CD14-positive monocyte (primary cell): ENCODE measurements at regions not wholly inside any gene's neighbourhood (a gene's known extent, or its start where the extent isn't known, plus 50 kb on each side); places are given as distances from the start of the nearest gene placed in this dataset.

Source experiments
- DNase-seq, 3 donors: peaks; one replicate each; pipeline ENCODE4 v3.0.0-alpha.2; 2011 to 2022
- H2AFZ ChIP-seq: 2 replicates; pipeline ENCODE4 v1.6.0; 2012; ENCODE audit warnings: mild to moderate bottlenecking, low read depth, low read length, inconsistent platforms; ENCODE audit not compliant: insufficient read depth, poor library complexity, severe bottlenecking
- H3K27ac ChIP-seq, 2 donors: 1 replicate in 1 of 2; 2 replicates in 1 of 2; pipeline ENCODE4 v1.5.1; 2012 to 2013; ENCODE audit warnings: low read length in 2 of 2, control low read depth in 1 of 2, inconsistent platforms in 1 of 2, low read depth in 1 of 2, mild to moderate bottlenecking in 1 of 2
- H3K27me3 ChIP-seq, 2 donors: one replicate each; pipeline versions ENCODE4 v1.6.0 to v1.6.1; 2011 to 2013; ENCODE audit warnings: low read length in 2 of 2; ENCODE audit not compliant: control insufficient read depth in 2 of 2, insufficient read depth in 2 of 2
- H3K36me3 ChIP-seq, 2 donors: replicated peaks in 1 of 2; 1 replicate in 1 of 2; 2 replicates in 1 of 2; pipeline versions ENCODE4 v1.5.1 to v1.6.1; 2012 to 2013; ENCODE audit warnings: low read length in 2 of 2, control low read depth in 1 of 2, inconsistent platforms in 1 of 2, mild to moderate bottlenecking in 1 of 2; ENCODE audit not compliant: insufficient read depth in 2 of 2, control insufficient read depth in 1 of 2
- H3K4me1 ChIP-seq, 2 donors: 1 replicate in 1 of 2; 2 replicates in 1 of 2; pipeline versions ENCODE4 v1.5.1 to v1.6.1; 2012 to 2013; ENCODE audit warnings: low read length in 2 of 2, control low read depth in 1 of 2, inconsistent platforms in 1 of 2, mild to moderate bottlenecking in 1 of 2, moderate library complexity in 1 of 2; ENCODE audit not compliant: insufficient read depth in 2 of 2, control insufficient read depth in 1 of 2
- H3K4me2 ChIP-seq: replicated peaks from 2 replicates; pipeline ENCODE3; 2012; ENCODE audit warnings: low read length, moderate library complexity, mild to moderate bottlenecking; ENCODE audit not compliant: poor library complexity, severe bottlenecking; ENCODE audit errors: extremely low read depth
- H3K4me3 ChIP-seq, 3 experiments: fragments of 200-600 bp in 1 of 3; sonication (generic) in 1 of 3; replicated peaks in 1 of 3; 1 replicate in 2 of 3; 2 replicates in 1 of 3; pipeline ENCODE4 v1.5.1; 2011 to 2013; ENCODE audit warnings: low read length in 3 of 3, mild to moderate bottlenecking in 3 of 3, control low read depth in 2 of 3, low read depth in 2 of 3, inconsistent platforms in 1 of 3, moderate library complexity in 1 of 3
- H3K79me2 ChIP-seq: 2 replicates; pipeline ENCODE4 v1.6.0; 2012; ENCODE audit warnings: mild to moderate bottlenecking, control low read depth, inconsistent platforms, low read length, moderate library complexity; ENCODE audit not compliant: insufficient read depth
- H3K9ac ChIP-seq: 2 replicates; pipeline ENCODE4 v1.6.0; 2017; ENCODE audit warnings: low read length, mild to moderate bottlenecking; ENCODE audit not compliant: insufficient read depth, poor library complexity, severe bottlenecking
- H3K9me3 ChIP-seq, 2 donors: replicated peaks in 1 of 2; 1 replicate in 1 of 2; 2 replicates in 1 of 2; pipeline versions ENCODE4 v1.5.1 to v1.6.1; 2012 to 2013; ENCODE audit warnings: low read length in 2 of 2, control low read depth in 1 of 2; ENCODE audit not compliant: control insufficient read depth in 1 of 2, insufficient read depth in 1 of 2
- H4K20me1 ChIP-seq: 2 replicates; pipeline ENCODE4 v1.6.0; 2012; ENCODE audit warnings: mild to moderate bottlenecking, low read length, control low read depth, moderate library complexity; ENCODE audit not compliant: insufficient read depth
- H3K27ac Mint-ChIP-seq, 7 donors: one replicate each; pipeline ENCODE4 v1.8.0; 2020; ENCODE audit warnings: mild to moderate bottlenecking in 7 of 7, mixed read lengths in 7 of 7, moderate library complexity in 6 of 7, inconsistent platforms in 2 of 7
- H3K27me3 Mint-ChIP-seq, 3 donors: one replicate each; pipeline ENCODE4 v1.8.0; 2021 to 2022; ENCODE audit warnings: low read depth in 3 of 3, mild to moderate bottlenecking in 3 of 3, mixed read lengths in 3 of 3, moderate library complexity in 3 of 3, inconsistent platforms in 1 of 3
- H3K36me3 Mint-ChIP-seq, 2 donors: one replicate each; pipeline ENCODE4 v1.8.0; 2020; ENCODE audit warnings: mixed read lengths in 2 of 2, inconsistent platforms in 1 of 2, mild to moderate bottlenecking in 1 of 2
- H3K4me1 Mint-ChIP-seq: one replicate; pipeline ENCODE4 v1.8.0; 2020; ENCODE audit warnings: mild to moderate bottlenecking, mixed read lengths
- H3K4me3 Mint-ChIP-seq, 2 donors: one replicate each; pipeline ENCODE4 v1.8.0; 2020; ENCODE audit warnings: mild to moderate bottlenecking in 2 of 2, mixed read lengths in 2 of 2, moderate library complexity in 1 of 2
- H3K9me3 Mint-ChIP-seq, 7 donors: one replicate each; pipeline ENCODE4 v1.8.0; 2020 to 2022; ENCODE audit warnings: mixed read lengths in 7 of 7, mild to moderate bottlenecking in 6 of 7, moderate library complexity in 6 of 7, inconsistent platforms in 2 of 7
- WGBS: methylation state at CpG from one replicate; pipeline ENCODE4 v1.1.5; 2013; ENCODE audit warnings: missing lambda C conversion rate; ENCODE audit not compliant: insufficient coverage; 5-methylcytosine and 5-hydroxymethylcytosine counted together
- intact Hi-C, 2 donors: fragments of 100-400 bp; cut with micrococcal nuclease; formaldehyde crosslinking; loops; one replicate each; pipeline versions ENCODE4 v1.15.0 to v1.15.1; 2023
- TF ChIP-seq, protein P1 (sequence below): fragments of 200-600 bp; IDR thresholded peaks from one replicate; pipeline ENCODE4 v1.8.0; 2022; ENCODE audit warnings: antibody characterized with exemption, mild to moderate bottlenecking

DNA sequence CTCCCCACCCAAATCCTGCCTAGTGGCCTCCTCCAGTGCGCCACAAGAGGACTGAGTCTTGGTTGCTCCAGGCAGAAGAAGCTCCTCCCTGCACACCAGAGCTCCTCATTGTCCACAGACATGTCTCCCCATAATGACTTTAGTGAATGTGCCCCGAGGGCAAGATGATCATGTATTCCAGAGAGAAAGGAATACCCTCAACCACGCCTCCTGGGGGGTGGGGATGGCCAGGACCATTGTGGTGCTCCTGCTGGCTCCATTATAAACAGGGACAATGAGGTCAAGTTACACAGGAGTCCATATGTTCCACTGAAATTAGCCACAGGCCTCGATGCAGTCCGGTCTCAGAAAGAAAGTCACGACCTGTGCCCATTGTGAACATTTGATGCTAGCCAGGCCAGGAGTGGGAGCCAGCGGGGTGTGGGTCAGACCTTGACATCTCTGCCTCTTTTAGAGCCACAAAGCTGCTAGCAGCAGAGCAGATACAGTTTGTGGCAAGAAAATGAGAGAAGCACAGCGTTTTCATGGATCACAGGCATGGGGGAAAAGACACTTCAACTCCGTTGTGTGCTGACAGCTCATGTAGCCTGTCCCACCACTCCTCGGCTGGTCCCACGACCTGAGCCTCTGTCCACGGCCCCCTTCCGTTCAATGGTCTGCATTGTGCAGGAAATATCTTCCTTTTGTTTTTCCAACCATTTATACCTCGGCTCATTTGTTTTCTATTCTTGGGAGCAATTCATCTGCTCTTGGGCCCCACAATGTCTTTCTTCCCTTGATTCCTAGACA is 70.7 kb upstream of the FZD7 start:
- H4K20me1 ChIP-seq, result no peaks in the 10 kb centered on the region

DNA sequence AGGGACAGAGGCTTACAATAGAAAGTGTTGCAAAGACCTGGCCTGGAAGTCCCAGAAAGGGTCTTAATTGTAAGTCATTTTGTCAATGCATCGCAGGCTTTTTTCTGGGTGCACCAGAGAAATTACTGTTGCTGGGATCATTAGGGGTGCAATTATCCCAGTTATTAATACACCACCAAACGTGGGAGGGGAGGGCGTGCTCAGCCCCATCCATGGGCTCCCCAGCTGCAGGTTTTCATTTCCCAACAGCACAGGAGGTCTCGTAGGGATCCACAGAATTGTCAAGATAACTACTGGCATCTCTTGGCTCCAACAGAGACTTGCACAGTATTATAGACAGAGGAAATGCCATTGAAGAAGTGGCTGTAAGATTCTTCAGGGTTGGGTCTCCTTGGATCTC is 69.6 kb upstream of the FZD7 start:
- Histone ChIP-seq H2AFZ (no peak overlapping the region), H4K20me1 (no peaks in the 10 kb centered on the region), H3K9me3 (no peaks in the 10 kb centered on the region), H3K36me3 (no peaks in the 10 kb centered on the region), H3K4me2 (no peak overlapping the region), H3K79me2 (no peaks in the 10 kb centered on the region), H3K27me3 (no peaks in the 10 kb centered on the region), H3K9ac (no peak overlapping the region), H3K27ac (no peak overlapping the region), H3K4me3 (no peak overlapping the region), H3K4me1 (no peaks in the 10 kb centered on the region)
- Mint-ChIP-seq H3K9me3 (peaks cover 0 to 4% (median 0%) of the 10 kb centered on the region in 7 donors), H3K27ac (no peak overlapping the region), H3K27me3 (peaks cover 0 to 4% (median 0%) of the 10 kb centered on the region in 3 donors), H3K4me3 (no peak overlapping the region), H3K4me1 (peaks cover 13% of the 10 kb centered on the region), H3K36me3 (no peaks in the 10 kb centered on the region)
- DNase-seq, result no peak
- WGBS, result 93% methylated on average over 3 of the region's 4 CpGs
- TF ChIP-seq, protein P1, sequence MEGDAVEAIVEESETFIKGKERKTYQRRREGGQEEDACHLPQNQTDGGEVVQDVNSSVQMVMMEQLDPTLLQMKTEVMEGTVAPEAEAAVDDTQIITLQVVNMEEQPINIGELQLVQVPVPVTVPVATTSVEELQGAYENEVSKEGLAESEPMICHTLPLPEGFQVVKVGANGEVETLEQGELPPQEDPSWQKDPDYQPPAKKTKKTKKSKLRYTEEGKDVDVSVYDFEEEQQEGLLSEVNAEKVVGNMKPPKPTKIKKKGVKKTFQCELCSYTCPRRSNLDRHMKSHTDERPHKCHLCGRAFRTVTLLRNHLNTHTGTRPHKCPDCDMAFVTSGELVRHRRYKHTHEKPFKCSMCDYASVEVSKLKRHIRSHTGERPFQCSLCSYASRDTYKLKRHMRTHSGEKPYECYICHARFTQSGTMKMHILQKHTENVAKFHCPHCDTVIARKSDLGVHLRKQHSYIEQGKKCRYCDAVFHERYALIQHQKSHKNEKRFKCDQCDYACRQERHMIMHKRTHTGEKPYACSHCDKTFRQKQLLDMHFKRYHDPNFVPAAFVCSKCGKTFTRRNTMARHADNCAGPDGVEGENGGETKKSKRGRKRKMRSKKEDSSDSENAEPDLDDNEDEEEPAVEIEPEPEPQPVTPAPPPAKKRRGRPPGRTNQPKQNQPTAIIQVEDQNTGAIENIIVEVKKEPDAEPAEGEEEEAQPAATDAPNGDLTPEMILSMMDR, result no peak
- intact Hi-C loops, result no loop called here

More for the DNA sequence above, 70.7 kb upstream of the FZD7 start:
- no peak for DNase-seq
- H3K9me3 ChIP-seq, result no peaks in the 10 kb centered on the region
- Mint-ChIP-seq H3K36me3 (no peaks in the 10 kb centered on the region), H3K9me3 (peaks cover 0 to 4% (median 0%) of the 10 kb centered on the region in 7 donors), H3K4me3 (no peak overlapping the region), H3K27me3 (peaks cover 0 to 8% (median 0%) of the 10 kb centered on the region in 3 donors), H3K27ac (no peak overlapping the region), H3K4me1 (peaks cover 13% of the 10 kb centered on the region)
- TF ChIP-seq, protein P1, result no peak
- WGBS, result 96% methylated on average over 10 of the region's 14 CpGs
- H3K79me2 ChIP-seq, result no peaks in the 10 kb centered on the region
- intact Hi-C loops, result no loop called here
- no peaks in the 10 kb centered on the region for H3K27me3 ChIP-seq
- no peak overlapping the region for H3K4me2 ChIP-seq
- H2AFZ ChIP-seq, result no peak overlapping the region
- H3K4me3 ChIP-seq, result no peak overlapping the region
- H3K9ac ChIP-seq, result no peak overlapping the region
- no peaks in the 10 kb centered on the region for H3K4me1 ChIP-seq
- no peaks in the 10 kb centered on the region for H3K36me3 ChIP-seq
- no peak overlapping the region for H3K27ac ChIP-seq
